Naive B cell (primary cell): ENCODE measurements at regions not wholly inside any gene's neighbourhood (a gene's known extent, or its start where the extent isn't known, plus 50 kb on each side); places are given as distances from the start of the nearest gene placed in this dataset.

Source experiments
- ATAC-seq, 2 donors: fragments of 150-1000 bp; cut with Tn5 transposase; 2 replicates each; pipeline ENCODE4 v1.10.0; 2021; ENCODE audit warnings: low read depth in 2 of 2, mild to moderate bottlenecking in 2 of 2, moderate library complexity in 2 of 2
- DNase-seq: peaks from one replicate; pipeline ENCODE4 v3.0.0; 2022
- H3K27ac Mint-ChIP-seq, 6 donors: one replicate each; pipeline ENCODE4 v1.8.0; 2020 to 2022; ENCODE audit warnings: mild to moderate bottlenecking in 6 of 6, mixed read lengths in 6 of 6, moderate library complexity in 5 of 6, inconsistent platforms in 2 of 6
- H3K27me3 Mint-ChIP-seq, 3 donors: one replicate each; pipeline ENCODE4 v1.8.0; 2021 to 2022; ENCODE audit warnings: mixed read lengths in 3 of 3, mild to moderate bottlenecking in 1 of 3
- H3K36me3 Mint-ChIP-seq, 2 donors: one replicate each; pipeline ENCODE4 v1.8.0; 2020 to 2022; ENCODE audit warnings: mixed read lengths in 2 of 2, inconsistent platforms in 1 of 2, mild to moderate bottlenecking in 1 of 2
- H3K4me1 Mint-ChIP-seq, 3 donors: one replicate each; pipeline ENCODE4 v1.8.0; 2020 to 2022; ENCODE audit warnings: mixed read lengths in 3 of 3, inconsistent platforms in 1 of 3, mild to moderate bottlenecking in 1 of 3, moderate library complexity in 1 of 3
- H3K4me3 Mint-ChIP-seq, 8 donors: one replicate each; pipeline ENCODE4 v1.8.0; 2020 to 2022; ENCODE audit warnings: mild to moderate bottlenecking in 8 of 8, mixed read lengths in 8 of 8, moderate library complexity in 8 of 8, inconsistent platforms in 2 of 8
- H3K9me3 Mint-ChIP-seq, 7 donors: one replicate each; pipeline ENCODE4 v1.8.0; 2020 to 2022; ENCODE audit warnings: mixed read lengths in 7 of 7, mild to moderate bottlenecking in 5 of 7, inconsistent platforms in 2 of 7, moderate library complexity in 1 of 7

DNA sequence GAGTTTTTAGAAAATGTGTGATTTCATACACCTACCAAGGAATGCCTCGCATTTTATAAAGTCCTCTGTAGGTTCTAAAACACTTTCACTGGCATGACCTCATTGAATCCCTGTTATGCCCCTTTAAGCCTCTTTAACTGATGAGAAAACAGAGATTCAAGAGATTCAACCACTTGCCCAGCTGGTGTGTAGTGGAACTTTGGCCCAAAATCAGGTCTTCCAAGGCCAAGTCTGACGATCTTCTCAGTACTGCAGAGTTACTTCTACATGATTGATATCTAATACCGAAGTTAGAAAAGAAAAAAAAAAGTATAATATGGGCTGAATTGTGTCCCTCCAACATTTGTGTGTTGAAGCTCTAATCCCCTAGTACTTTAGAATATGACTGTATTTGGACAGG lies 202.0 kb downstream of the WDR11 start:
- Mint-ChIP-seq H3K9me3 (peaks cover 0 to 5% (median 1%) of the 10 kb centered on the region in 7 donors), H3K27ac (no peak overlapping the region), H3K36me3 (no peaks in the 10 kb centered on the region), H3K4me3 (no peak overlapping the region), H3K27me3 (peaks cover 0 to 4% (median 0%) of the 10 kb centered on the region in 3 donors), H3K4me1 (no peaks in the 10 kb centered on the region)
- ATAC-seq, result no peak
- DNase-seq, result no peak

DNA sequence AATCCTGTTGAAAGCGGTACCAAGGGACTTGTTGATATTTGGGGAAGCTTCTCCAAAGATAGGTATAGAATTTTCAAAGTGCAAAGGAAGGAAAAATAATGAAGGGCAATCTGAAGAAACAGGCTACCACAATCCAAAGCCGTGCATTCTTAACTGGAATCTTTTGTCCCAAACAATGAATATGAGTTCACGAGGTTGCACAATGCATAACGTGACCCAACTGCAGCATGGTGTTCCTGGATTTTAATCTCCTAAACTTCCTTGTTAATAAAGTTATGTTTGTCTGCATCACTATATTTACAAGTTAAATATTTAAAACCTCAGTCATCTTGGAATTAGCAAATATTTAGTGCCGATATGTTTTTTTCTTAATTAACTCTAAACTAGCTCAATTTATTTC lies 203.7 kb downstream of the WDR11 start:
- DNase-seq (no peak), ATAC-seq (no peak)
- H3K4me1 Mint-ChIP-seq, result no peaks in the 10 kb centered on the region
- H3K36me3 Mint-ChIP-seq, result no peaks in the 10 kb centered on the region
- no peak overlapping the region for H3K4me3 Mint-ChIP-seq
- peaks cover 0 to 5% (median 1%) of the 10 kb centered on the region in 7 donors for H3K9me3 Mint-ChIP-seq
- no peak overlapping the region for H3K27ac Mint-ChIP-seq
- peaks cover 0 to 4% (median 0%) of the 10 kb centered on the region in 3 donors for H3K27me3 Mint-ChIP-seq

DNA sequence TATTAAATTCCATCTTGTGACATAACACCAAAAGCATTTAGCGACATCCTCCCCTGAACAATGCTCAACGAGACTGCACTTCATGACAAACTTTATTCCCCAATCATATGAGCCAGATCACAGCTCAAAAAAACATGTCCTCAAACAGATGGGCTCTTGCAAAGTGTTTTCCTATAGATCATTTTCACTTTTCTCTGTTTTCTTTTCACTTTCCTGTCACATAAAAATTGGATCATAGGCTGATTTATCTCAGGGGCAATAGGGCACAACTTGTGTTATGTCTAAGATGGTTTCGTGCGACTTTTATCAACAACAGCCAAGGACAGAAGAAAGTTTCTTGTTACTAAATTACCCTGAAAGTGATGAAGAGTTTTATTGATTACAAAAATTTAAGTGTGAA lies 206.1 kb downstream of the WDR11 start:
- Mint-ChIP-seq H3K36me3 (no peaks in the 10 kb centered on the region), H3K27me3 (peaks cover 0 to 4% (median 0%) of the 10 kb centered on the region in 3 donors), H3K4me3 (no peak overlapping the region), H3K4me1 (no peaks in the 10 kb centered on the region), H3K27ac (no peak overlapping the region), H3K9me3 (peaks cover 0 to 5% (median 0%) of the 10 kb centered on the region in 7 donors)
- DNase-seq (no peak), ATAC-seq (no peak)

DNA sequence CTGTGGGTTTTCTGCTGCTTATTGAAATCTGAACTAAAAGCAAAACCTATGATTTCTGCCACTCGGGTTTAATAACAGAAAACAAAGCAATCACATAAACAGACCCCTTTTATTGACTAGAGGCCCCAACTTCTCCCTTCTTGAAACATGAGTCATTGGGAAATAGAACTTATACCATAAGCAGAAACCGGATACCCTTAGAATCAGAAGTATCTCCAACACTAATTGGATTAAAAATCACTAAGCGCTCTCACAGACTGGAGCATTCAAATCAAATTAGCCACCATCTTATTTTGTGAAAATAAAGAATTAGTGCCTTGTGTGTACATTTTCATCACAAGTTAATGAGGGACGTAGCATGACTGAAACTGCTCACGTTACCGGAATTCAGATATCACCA lies 206.9 kb downstream of the WDR11 start:
- H3K27ac Mint-ChIP-seq, result no peak overlapping the region
- no peaks in the 10 kb centered on the region for H3K4me1 Mint-ChIP-seq
- H3K9me3 Mint-ChIP-seq, result peaks cover 0 to 5% (median 0%) of the 10 kb centered on the region in 7 donors
- H3K36me3 Mint-ChIP-seq, result no peaks in the 10 kb centered on the region
- DNase-seq, result no peak
- ATAC-seq, result no peak
- no peak overlapping the region for H3K4me3 Mint-ChIP-seq
- peaks cover 0 to 4% (median 0%) of the 10 kb centered on the region in 3 donors for H3K27me3 Mint-ChIP-seq

DNA sequence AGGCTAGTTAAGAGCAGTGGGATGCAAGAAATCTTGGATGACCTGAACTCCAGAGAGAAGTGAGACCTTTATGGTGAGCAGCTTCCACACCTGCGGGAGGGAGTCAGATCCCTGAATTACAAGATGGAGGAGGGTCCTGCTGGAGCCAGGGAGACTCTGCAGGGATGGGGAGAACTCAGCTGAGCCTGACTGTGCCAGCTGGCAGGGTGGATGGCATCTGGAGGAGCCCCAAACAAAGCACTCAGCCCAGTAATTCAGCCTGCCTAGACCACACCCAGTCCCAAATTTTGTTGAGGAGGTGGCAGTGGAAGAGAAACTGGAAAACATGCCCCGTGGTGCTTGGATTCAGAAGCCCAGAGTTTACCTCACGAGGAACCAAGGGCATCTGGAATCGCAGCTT lies 208.2 kb downstream of the WDR11 start:
- no peak for ATAC-seq
- no peaks in the 10 kb centered on the region for H3K4me1 Mint-ChIP-seq
- H3K9me3 Mint-ChIP-seq, result peaks cover 0 to 6% (median 1%) of the 10 kb centered on the region in 7 donors
- peak overlapping the region in 1 of 8 donors; percentile 2 for H3K4me3 Mint-ChIP-seq
- no peaks in the 10 kb centered on the region for H3K36me3 Mint-ChIP-seq
- H3K27me3 Mint-ChIP-seq, result peaks cover 0 to 4% (median 0%) of the 10 kb centered on the region in 3 donors
- no peak overlapping the region for H3K27ac Mint-ChIP-seq
- no peak for DNase-seq

DNA sequence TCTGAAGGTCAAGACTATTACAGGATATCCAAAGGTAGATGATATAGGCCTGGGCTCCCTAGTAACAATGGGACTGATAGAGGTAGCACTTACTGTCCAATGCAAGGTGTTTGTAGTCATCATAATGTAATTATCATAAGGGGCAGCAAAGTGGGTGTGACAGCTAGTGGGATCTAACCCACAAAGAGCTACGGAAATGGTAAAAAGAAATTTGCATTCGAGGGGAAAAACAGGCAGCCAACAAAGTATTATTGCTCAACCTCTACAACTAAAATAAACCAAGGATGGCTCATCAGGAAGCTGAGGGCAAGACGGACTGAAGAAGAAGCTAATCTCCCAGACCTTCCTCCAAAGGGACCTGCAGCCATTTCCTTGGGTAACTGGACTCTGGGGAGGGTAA lies 211.0 kb downstream of the WDR11 start:
- Mint-ChIP-seq H3K4me1 (no peaks in the 10 kb centered on the region), H3K36me3 (no peaks in the 10 kb centered on the region), H3K9me3 (peaks cover 0 to 9% (median 1%) of the 10 kb centered on the region in 7 donors), H3K27me3 (no peaks in the 10 kb centered on the region), H3K4me3 (no peak overlapping the region), H3K27ac (no peak overlapping the region)
- DNase-seq (no peak), ATAC-seq (no peak)

DNA sequence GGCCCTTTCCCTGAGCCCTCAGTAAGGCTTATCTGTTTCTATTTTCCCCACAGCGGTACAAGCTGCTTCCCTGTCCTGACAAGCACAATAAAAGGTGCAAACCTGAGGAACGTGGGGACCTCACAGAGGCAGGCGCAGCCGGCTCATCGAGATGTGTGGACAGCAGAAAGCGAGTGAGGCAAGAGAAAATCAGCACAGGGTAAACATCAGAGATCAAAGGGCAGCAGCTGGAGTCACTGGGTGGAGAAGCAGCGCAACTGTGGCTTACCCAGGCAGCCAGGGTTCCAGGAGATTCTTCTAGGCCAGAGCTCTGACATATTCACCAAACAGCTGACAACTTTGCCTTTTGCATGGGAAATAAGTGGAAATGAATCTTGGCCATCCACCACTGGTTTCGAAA lies 212.6 kb downstream of the WDR11 start:
- peaks cover 0 to 10% (median 3%) of the 10 kb centered on the region in 7 donors for H3K9me3 Mint-ChIP-seq
- H3K27ac Mint-ChIP-seq, result no peak overlapping the region
- ATAC-seq (no peak), DNase-seq (no peak)
- no peaks in the 10 kb centered on the region for H3K36me3 Mint-ChIP-seq
- no peaks in the 10 kb centered on the region for H3K27me3 Mint-ChIP-seq
- H3K4me3 Mint-ChIP-seq, result peak overlapping the region in 1 of 8 donors; percentile 30
- no peaks in the 10 kb centered on the region for H3K4me1 Mint-ChIP-seq

DNA sequence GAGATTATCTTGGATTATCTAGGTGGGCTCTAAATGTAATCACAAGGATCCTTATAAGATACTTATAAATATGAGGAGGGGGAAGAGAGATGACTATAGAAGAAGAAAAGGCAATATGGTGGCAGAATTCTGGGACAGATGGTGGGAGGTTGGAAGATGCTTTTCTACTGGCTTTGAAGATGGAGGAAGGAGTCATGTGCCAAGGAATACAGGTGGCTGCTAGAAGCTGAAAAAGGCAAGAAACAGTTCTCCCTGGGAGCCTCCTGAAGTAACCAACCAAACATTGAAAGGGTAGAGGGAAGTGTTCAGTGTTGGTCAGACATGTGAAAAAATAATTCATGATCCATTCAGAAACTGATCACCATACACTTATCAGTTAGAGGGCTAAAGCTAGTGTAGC lies 213.3 kb downstream of the WDR11 start:
- DNase-seq (no peak), ATAC-seq (no peak)
- no peak overlapping the region for H3K4me3 Mint-ChIP-seq
- H3K27ac Mint-ChIP-seq, result peak overlapping the region in 1 of 6 donors; percentile 8
- H3K36me3 Mint-ChIP-seq, result no peaks in the 10 kb centered on the region
- no peaks in the 10 kb centered on the region for H3K4me1 Mint-ChIP-seq
- H3K27me3 Mint-ChIP-seq, result no peaks in the 10 kb centered on the region
- H3K9me3 Mint-ChIP-seq, result peaks cover 0 to 10% (median 3%) of the 10 kb centered on the region in 7 donors

DNA sequence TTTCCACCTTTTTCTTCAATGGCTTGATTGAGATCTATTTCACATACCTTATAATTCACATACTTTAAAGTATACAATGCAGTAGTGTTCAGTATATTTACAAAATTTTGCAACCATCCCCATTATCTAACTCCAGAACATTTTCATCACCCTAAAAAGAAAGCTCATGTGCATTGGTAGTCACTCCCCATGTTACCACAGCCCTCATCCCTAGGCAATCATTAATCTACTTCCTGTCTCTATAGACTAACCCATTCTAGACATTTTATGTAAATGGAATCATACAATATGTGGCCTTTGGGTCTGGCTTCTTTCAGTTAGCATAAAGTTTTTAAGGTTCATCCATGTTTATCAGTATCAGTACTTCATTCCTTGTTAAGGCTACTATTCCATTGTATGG lies 214.2 kb downstream of the WDR11 start:
- no peaks in the 10 kb centered on the region for H3K4me1 Mint-ChIP-seq
- H3K9me3 Mint-ChIP-seq, result peaks cover 0 to 14% (median 5%) of the 10 kb centered on the region in 7 donors
- peaks cover 0 to 7% (median 0%) of the 10 kb centered on the region in 3 donors for H3K27me3 Mint-ChIP-seq
- no peak overlapping the region for H3K27ac Mint-ChIP-seq
- H3K36me3 Mint-ChIP-seq, result no peaks in the 10 kb centered on the region
- no peak for ATAC-seq
- H3K4me3 Mint-ChIP-seq, result no peak overlapping the region
- DNase-seq, result no peak

DNA sequence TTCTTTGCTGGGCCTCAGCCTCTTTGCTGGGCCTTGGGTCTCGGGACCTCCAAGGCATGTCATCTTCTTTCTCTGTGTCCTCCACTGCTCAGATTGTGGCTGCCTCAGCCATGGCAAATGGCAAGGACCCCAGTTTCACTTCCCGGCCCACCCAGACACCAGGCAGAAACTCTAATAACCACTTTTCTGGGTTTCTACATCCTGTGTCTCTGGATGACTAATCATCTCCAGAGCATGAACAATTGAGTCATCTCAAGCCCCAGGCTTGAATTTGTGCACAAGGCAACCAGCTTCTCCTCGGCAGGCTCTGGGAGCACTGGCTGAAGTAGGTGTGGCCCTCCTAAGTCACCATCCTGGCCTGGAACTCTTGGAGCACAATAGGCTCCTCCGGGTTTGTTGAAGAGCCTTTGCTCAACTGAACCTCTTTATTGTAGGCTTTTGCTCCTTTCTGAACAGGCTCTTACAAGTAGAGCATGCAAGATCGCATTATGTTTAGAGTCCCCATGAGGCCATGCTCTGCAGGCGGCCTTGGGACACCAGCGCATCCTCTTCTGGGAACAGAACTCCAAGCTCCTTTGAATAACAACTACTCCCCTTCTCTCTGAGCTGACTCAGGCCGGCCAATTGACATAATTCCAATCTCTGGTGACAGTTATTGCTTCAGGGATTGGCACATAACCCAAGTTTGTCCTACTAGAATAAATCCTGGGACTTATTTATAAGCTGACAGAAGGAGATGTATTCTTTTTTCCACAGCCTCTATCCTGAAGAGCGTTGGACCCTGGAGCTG lies 218.1 kb downstream of the WDR11 start:
- Mint-ChIP-seq H3K4me3 (no peak overlapping the region), H3K27ac (no peak overlapping the region), H3K27me3 (peaks cover 0 to 8% (median 7%) of the 10 kb centered on the region in 3 donors), H3K9me3 (peaks cover 0 to 11% (median 5%) of the 10 kb centered on the region in 7 donors), H3K4me1 (no peaks in the 10 kb centered on the region), H3K36me3 (no peaks in the 10 kb centered on the region)
- no peak for DNase-seq
- ATAC-seq, result no peak

DNA sequence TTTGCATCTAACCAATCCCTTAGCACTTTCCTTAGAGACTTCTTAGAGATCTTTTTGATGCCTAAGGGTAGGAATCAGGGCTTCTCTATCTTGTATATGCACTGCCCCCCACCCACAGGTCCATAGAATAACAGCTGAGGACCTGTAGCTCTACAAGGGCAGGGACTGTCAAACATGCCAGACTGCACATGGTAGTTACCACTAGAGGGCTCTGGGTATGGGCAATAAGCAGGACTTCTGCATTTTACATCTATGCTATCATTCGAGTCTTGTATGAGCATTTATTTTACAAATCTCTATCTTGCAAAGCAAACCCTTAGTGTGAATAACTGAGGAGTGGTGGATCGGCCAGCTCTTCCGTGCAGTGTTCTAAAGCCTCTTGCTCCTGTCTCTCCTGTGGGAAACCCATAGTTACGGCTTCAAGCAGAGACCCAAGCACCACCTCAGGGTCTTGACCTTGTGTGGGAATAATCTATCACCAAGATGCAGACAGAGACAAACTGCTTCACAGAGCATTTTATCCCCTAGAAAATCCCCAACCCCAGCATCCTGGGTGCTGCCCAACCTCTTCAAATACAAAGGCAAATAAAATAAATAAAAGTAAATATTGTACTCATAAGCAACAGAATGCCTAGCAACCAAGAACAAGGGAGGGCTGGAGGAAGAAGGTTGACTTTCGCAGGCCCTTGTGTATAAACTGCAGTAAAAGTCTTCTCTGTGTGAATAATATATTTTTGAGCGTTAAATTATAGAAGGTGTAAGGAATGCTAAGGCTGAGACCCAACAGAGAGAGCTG lies 219.3 kb downstream of the WDR11 start:
- no peak for ATAC-seq
- Mint-ChIP-seq H3K9me3 (peaks cover 0 to 11% (median 5%) of the 10 kb centered on the region in 7 donors), H3K27me3 (peaks cover 0 to 8% (median 7%) of the 10 kb centered on the region in 3 donors), H3K4me3 (no peak overlapping the region), H3K4me1 (no peaks in the 10 kb centered on the region), H3K36me3 (no peaks in the 10 kb centered on the region), H3K27ac (no peak overlapping the region)
- DNase-seq, result no peak

DNA sequence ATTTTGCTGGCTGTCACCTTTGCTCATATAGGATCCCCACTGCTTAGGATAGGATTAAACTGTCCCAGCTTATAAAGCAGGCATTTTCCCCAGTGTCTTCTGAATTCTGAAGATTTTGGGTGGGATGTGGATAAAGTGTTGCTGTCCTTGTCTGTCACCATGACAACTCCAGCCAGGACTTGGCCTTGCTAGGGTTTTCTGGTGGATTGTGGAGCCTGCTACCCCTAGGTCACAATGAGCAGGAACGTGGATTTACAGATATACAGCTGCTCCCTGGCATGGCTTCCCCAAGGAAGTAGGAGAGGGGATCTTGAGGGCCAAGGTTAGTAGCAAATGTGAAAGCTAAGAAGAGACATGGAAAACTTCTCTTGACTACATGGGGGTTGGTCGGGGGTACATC lies 220.7 kb downstream of the WDR11 start:
- Mint-ChIP-seq H3K36me3 (no peaks in the 10 kb centered on the region), H3K4me1 (no peaks in the 10 kb centered on the region), H3K9me3 (peaks cover 0 to 11% (median 5%) of the 10 kb centered on the region in 7 donors), H3K4me3 (no peak overlapping the region), H3K27me3 (peaks cover 0 to 8% (median 7%) of the 10 kb centered on the region in 3 donors), H3K27ac (no peak overlapping the region)
- ATAC-seq (no peak), DNase-seq (no peak)

DNA sequence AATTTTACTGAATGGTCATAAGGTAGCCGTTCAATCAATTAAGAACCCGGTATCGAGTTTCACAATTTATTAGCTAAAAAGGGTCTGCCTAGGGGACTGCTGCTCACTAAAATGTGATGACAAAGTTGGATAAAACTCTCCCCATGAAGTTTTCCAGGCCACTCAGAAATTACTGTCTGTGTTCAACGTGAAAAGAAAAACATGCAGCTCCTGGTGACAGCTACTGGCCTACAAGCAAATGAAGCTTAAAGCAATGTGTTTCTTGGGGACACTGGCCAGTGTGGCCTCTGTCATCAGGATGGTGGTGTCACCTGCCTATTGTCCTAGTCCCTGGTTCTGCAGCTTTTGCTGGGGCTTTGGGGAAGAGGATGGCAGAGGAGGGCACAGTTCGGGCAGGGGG lies 222.6 kb downstream of the WDR11 start:
- ATAC-seq (no peak), DNase-seq (no peak)
- Mint-ChIP-seq H3K36me3 (no peaks in the 10 kb centered on the region), H3K9me3 (peaks cover 0 to 5% (median 3%) of the 10 kb centered on the region in 7 donors), H3K27me3 (peaks cover 0 to 11% (median 8%) of the 10 kb centered on the region in 3 donors), H3K4me3 (no peak overlapping the region), H3K4me1 (no peaks in the 10 kb centered on the region), H3K27ac (no peak overlapping the region)
